ENCODE measurements at regions not wholly inside any gene's neighbourhood (a gene's known extent, or its start where the extent isn't known, plus 50 kb on each side); places are given as distances from the start of the nearest gene placed in this dataset.

DNA sequence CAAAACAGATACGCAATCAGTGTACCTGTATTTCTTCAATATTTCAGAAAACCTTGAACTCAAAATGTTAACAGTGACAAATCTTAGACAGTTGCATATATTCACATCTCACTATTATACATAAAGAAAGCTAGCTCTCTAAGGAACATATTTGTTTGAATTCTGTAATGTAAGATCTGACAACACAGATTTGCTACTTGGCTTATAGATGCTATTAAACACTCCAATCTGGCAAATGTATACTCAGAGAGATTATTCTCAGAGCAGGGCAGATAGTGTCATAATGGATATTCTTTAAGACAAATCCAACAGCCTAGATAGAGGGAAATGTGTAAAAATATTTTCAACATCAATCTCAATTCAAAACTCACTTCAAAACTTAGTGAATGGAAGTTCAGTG, 794.5 kb upstream of the CDH9 start:
- intact Hi-C loops (cut with DNase I; ENCODE audit: low total_unique reads): no loop called here

DNA sequence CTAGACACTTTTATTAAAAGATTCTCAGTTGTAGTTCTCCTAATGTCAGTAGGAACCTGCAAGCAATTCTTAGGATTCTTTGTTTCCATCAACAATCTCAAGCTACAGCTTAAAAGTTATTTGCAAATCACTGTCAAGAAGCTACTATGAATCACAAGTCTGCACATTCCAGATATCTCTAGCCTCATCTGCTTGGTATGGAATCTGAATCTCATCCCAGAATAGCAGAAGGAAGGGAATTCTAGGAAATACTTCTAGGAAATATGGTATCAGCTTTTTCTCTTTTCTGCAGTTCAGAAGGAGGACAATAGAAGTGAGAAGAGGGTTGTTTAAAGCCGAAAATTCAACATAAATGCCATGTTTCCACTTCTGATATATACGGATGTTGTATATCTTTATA, 792.2 kb upstream of the CDH9 start:
- intact Hi-C loops (cut with DNase I; ENCODE audit: low total_unique reads): no loop called here
- H3K36me3 ChIP-seq: no peaks in the 10 kb centered on the region
- H3K9me3 ChIP-seq: no peaks in the 10 kb centered on the region
- no peaks in the 10 kb centered on the region for H3K4me1 ChIP-seq
- TF ChIP-seq POLR2A (IDR thresholded peaks at IDR 0.05) (no peak), POLR2AphosphoS5 (IDR thresholded peaks at IDR 0.05) (no peak)
- TF ChIP-seq, protein P1, sequence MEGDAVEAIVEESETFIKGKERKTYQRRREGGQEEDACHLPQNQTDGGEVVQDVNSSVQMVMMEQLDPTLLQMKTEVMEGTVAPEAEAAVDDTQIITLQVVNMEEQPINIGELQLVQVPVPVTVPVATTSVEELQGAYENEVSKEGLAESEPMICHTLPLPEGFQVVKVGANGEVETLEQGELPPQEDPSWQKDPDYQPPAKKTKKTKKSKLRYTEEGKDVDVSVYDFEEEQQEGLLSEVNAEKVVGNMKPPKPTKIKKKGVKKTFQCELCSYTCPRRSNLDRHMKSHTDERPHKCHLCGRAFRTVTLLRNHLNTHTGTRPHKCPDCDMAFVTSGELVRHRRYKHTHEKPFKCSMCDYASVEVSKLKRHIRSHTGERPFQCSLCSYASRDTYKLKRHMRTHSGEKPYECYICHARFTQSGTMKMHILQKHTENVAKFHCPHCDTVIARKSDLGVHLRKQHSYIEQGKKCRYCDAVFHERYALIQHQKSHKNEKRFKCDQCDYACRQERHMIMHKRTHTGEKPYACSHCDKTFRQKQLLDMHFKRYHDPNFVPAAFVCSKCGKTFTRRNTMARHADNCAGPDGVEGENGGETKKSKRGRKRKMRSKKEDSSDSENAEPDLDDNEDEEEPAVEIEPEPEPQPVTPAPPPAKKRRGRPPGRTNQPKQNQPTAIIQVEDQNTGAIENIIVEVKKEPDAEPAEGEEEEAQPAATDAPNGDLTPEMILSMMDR (IDR thresholded peaks at IDR 0.05): no peak
- no peaks in the 10 kb centered on the region for H3K27me3 ChIP-seq
- H3K27ac ChIP-seq: no peak overlapping the region
- no peak for DNase-seq (ENCODE audit: low spot score in 2 of 2)
- H3K4me3 ChIP-seq: no peak overlapping the region

More for the DNA sequence above, 794.5 kb upstream of the CDH9 start:
- no peak for DNase-seq (ENCODE audit: low spot score in 2 of 2)
- no peaks in the 10 kb centered on the region for H3K4me1 ChIP-seq
- H3K9me3 ChIP-seq: no peaks in the 10 kb centered on the region
- H3K27me3 ChIP-seq: no peaks in the 10 kb centered on the region
- no peak overlapping the region for H3K27ac ChIP-seq
- TF ChIP-seq POLR2AphosphoS5 (IDR thresholded peaks at IDR 0.05) (no peak), POLR2A (IDR thresholded peaks at IDR 0.05) (no peak)
- TF ChIP-seq, protein P1 (IDR thresholded peaks at IDR 0.05): no peak
- H3K36me3 ChIP-seq: no peaks in the 10 kb centered on the region
- no peak overlapping the region for H3K4me3 ChIP-seq

DNA sequence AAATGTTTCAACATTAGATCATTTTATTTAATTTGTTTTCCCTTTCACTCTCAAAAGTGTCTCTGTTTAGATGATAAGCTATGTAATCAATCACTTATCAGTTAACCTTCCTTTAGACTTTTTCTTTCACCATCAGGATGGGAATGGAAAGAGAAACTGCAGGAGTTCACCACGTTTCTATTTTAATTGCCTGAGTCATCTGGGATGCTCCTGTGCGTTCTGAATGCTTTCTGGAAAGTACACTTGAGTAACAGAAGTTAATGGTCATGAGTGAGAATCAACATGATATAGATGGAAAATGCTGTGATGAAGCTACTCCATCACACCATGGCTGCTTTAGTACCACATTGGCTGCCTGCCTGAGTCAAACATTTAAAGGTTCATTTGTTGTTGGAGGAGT, 783.3 kb upstream of the CDH9 start:
- TF ChIP-seq, protein P1 (IDR thresholded peaks at IDR 0.05): no peak
- TF ChIP-seq POLR2AphosphoS5 (IDR thresholded peaks at IDR 0.05): no peak
- no peak for TF ChIP-seq POLR2A (IDR thresholded peaks at IDR 0.05)
- no peaks in the 10 kb centered on the region for H3K9me3 ChIP-seq
- intact Hi-C loops (cut with DNase I; ENCODE audit: low total_unique reads): no loop called here
- no peaks in the 10 kb centered on the region for H3K27me3 ChIP-seq
- DNase-seq (ENCODE audit: low spot score in 2 of 2): no peak
- H3K4me1 ChIP-seq: no peaks in the 10 kb centered on the region
- no peak overlapping the region for H3K27ac ChIP-seq
- no peak overlapping the region for H3K4me3 ChIP-seq
- no peaks in the 10 kb centered on the region for H3K36me3 ChIP-seq

DNA sequence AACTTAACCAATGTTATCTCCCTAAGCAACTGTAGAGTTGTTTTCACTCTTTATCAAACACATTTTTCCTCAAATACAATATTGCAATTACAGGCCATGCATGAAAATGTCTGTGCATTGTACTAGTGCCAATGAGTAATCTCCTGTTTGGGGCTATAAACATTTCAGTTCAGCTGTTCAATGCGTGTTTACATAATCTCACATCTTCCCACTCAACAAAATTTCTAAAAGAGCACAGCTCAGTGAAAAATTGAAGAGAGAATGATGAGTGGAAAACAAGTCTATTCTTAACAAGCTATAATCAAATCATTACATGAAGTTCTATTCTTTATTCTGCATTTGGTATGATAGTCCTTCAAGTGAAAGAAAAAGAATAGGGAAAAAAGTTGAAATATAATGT, 780.5 kb upstream of the CDH9 start:
- Histone ChIP-seq H3K4me1 (no peaks in the 10 kb centered on the region), H3K27me3 (no peaks in the 10 kb centered on the region), H3K4me3 (no peak overlapping the region), H3K9me3 (no peaks in the 10 kb centered on the region), H3K36me3 (no peaks in the 10 kb centered on the region), H3K27ac (no peak overlapping the region)
- no peak for DNase-seq (ENCODE audit: low spot score in 2 of 2)
- TF ChIP-seq POLR2A (IDR thresholded peaks at IDR 0.05) (no peak), POLR2AphosphoS5 (IDR thresholded peaks at IDR 0.05) (no peak)
- TF ChIP-seq, protein P1 (IDR thresholded peaks at IDR 0.05): no peak
- intact Hi-C loops (cut with DNase I; ENCODE audit: low total_unique reads): loop anchor here (10.0 kb wide), 1 partner anchor 1254 kb away; no protein-coding TSS in a partner anchor

DNA sequence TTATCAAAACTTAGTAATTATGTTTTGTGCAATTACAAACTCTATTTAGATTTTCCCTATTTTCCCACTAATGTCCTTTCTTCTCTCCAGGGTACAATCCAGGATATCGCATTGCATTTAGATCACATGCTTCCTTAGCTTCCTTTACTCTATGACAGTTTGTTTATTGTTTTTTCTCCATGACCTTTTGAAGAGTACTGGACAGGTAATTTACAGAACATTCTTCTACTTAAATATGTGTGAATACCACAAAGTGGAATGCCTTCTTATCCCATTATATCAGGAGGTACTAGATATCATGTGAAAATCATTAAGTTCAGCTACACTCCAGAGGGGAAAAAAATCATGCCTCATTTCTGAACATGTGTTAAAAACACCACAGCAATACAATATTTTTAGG, 776.6 kb upstream of the CDH9 start:
- no peak for DNase-seq (ENCODE audit: low spot score in 2 of 2)
- H3K27ac ChIP-seq: no peak overlapping the region
- no peaks in the 10 kb centered on the region for H3K36me3 ChIP-seq
- no peaks in the 10 kb centered on the region for H3K9me3 ChIP-seq
- H3K4me1 ChIP-seq: no peaks in the 10 kb centered on the region
- no peaks in the 10 kb centered on the region for H3K27me3 ChIP-seq
- TF ChIP-seq POLR2AphosphoS5 (IDR thresholded peaks at IDR 0.05) (no peak), POLR2A (IDR thresholded peaks at IDR 0.05) (no peak)
- TF ChIP-seq, protein P1 (IDR thresholded peaks at IDR 0.05): no peak
- no peak overlapping the region for H3K4me3 ChIP-seq
- intact Hi-C loops (cut with DNase I; ENCODE audit: low total_unique reads): loop anchor here (10.0 kb wide), 1 partner anchor 1250 kb away; no protein-coding TSS in a partner anchor
